Amniotic epithelial cell (primary cell): ENCODE measurements at regions not wholly inside any gene's neighbourhood (a gene's known extent, or its start where the extent isn't known, plus 50 kb on each side); places are given as distances from the start of the nearest gene placed in this dataset.

ENCODE experiments used
- DNase-seq: peaks from one replicate; pipeline ENCODE4 v3.0.0-alpha.2; 2010; ENCODE audit warnings: low read depth

- no peak for DNase-seq
Observed at GRCh38 chr3:94259291-94259690, 196.4 kb downstream of the NSUN3 start.

- DNase-seq, result peak; percentile 16
Observed at GRCh38 chr3:94269763-94270162, 206.9 kb downstream of the NSUN3 start.

GRCh38 chr3:94272016-94272415, 209.2 kb downstream of the NSUN3 start:
- DNase-seq, result no peak

GRCh38 chr3:94280958-94281357, 218.1 kb downstream of the NSUN3 start:
- DNase-seq, result no peak

GRCh38 chr3:94285872-94286271, 223.0 kb downstream of the NSUN3 start:
- DNase-seq, result peak; percentile 13

GRCh38 chr3:94291686-94292085, 228.8 kb downstream of the NSUN3 start:
- no peak for DNase-seq

GRCh38 chr3:94292151-94292550, 229.3 kb downstream of the NSUN3 start:
- DNase-seq, result no peak

GRCh38 chr3:94293793-94294195, 230.9 kb downstream of the NSUN3 start:
- DNase-seq, result no peak

GRCh38 chr3:94294806-94295205, 231.9 kb downstream of the NSUN3 start:
- no peak for DNase-seq

- no peak for DNase-seq
Observed at GRCh38 chr3:94299716-94300115, 236.9 kb downstream of the NSUN3 start.

- no peak for DNase-seq
Observed at GRCh38 chr3:94301366-94301765, 238.5 kb downstream of the NSUN3 start.

- no peak for DNase-seq
Observed at GRCh38 chr3:94303266-94303665, 240.4 kb downstream of the NSUN3 start.

GRCh38 chr3:94303897-94304296, 241.0 kb downstream of the NSUN3 start:
- DNase-seq, result peak; percentile 36

GRCh38 chr3:94304954-94305353, 242.1 kb downstream of the NSUN3 start:
- no peak for DNase-seq

- no peak for DNase-seq
Observed at GRCh38 chr3:94305835-94306611, 243.2 kb downstream of the NSUN3 start.

GRCh38 chr3:94307588-94307987, 244.7 kb downstream of the NSUN3 start:
- DNase-seq, result no peak

GRCh38 chr3:94308767-94309166, 245.9 kb downstream of the NSUN3 start:
- DNase-seq, result no peak

GRCh38 chr3:94310341-94311135, 247.7 kb downstream of the NSUN3 start:
- DNase-seq, result no peak

GRCh38 chr3:94311651-94312050, 248.8 kb downstream of the NSUN3 start:
- DNase-seq, result no peak

- no peak for DNase-seq
Observed at GRCh38 chr3:94314218-94314883, 251.5 kb downstream of the NSUN3 start.

GRCh38 chr3:94317017-94317416, 254.2 kb downstream of the NSUN3 start:
- DNase-seq, result no peak

GRCh38 chr3:94323596-94323995, 260.7 kb downstream of the NSUN3 start:
- DNase-seq, result no peak

- no peak for DNase-seq
Observed at GRCh38 chr3:94331831-94332230, 269.0 kb downstream of the NSUN3 start.
